Heart left ventricle (tissue), 16 donors: ENCODE measurements at regions not wholly inside any gene's neighbourhood (a gene's known extent, or its start where the extent isn't known, plus 50 kb on each side); places are given as distances from the start of the nearest gene placed in this dataset.
"Not testable (repeated sequence)": the region's sequence is repeated elsewhere in the genome, so short reads cannot be mapped to it uniquely, and the experiment has no call there.

ENCODE experiments used
- ATAC-seq, 4 donors: fragments of 200-7000 bp; cut with Tn5 transposase; one replicate each; pipeline ENCODE4 v1.9.1; 2020 to 2022; ENCODE audit warnings: moderate library complexity in 4 of 4, mild to moderate bottlenecking in 3 of 4, moderate number of reproducible peaks in 1 of 4
- DNase-seq, 5 donors: peaks; one replicate each; pipeline ENCODE4 v3.0.0-alpha.2; 2020
- H3K27ac ChIP-seq, 12 donors: fragments of 200-600 bp; sonication (generic) in 4 of 12; one replicate each; pipeline versions ENCODE4 v1.5.0 to v1.8.0; 2016 to 2022; ENCODE audit warnings: mild to moderate bottlenecking in 2 of 12
- H3K27me3 ChIP-seq, 9 donors: fragments of 200-600 bp; sonication (generic) in 2 of 9; one replicate each; pipeline versions ENCODE4 v1.5.1 to v1.8.0; 2016 to 2022; ENCODE audit warnings: mild to moderate bottlenecking in 3 of 9
- H3K36me3 ChIP-seq, 9 donors: fragments of 200-600 bp; sonication (generic) in 2 of 9; one replicate each; pipeline versions ENCODE4 v1.5.0 to v1.8.0; 2018 to 2022; ENCODE audit warnings: mild to moderate bottlenecking in 2 of 9
- H3K4me1 ChIP-seq, 12 donors: fragments of 200-600 bp; sonication (generic) in 4 of 12; one replicate each; pipeline versions ENCODE4 v1.5.0 to v1.8.0; 2016 to 2022; ENCODE audit warnings: mild to moderate bottlenecking in 3 of 12
- H3K4me3 ChIP-seq, 12 donors: fragments of 200-600 bp; sonication (generic) in 4 of 12; one replicate each; pipeline versions ENCODE4 v1.5.0 to v1.8.0; 2017 to 2022; ENCODE audit warnings: mild to moderate bottlenecking in 9 of 12, moderate library complexity in 4 of 12
- H3K9me3 ChIP-seq, 12 donors: fragments of 200-600 bp; sonication (generic) in 4 of 12; one replicate each; pipeline versions ENCODE4 v1.5.0 to v1.8.0; 2016 to 2022; ENCODE audit warnings: mild to moderate bottlenecking in 1 of 12
- POLR2A ChIP-seq, 2 donors: fragments of 450-650 bp; IDR thresholded peaks; one replicate each; pipeline ENCODE4 v1.6.1; 2017; ENCODE audit warnings: antibody characterized with exemption in 2 of 2, mild to moderate bottlenecking in 2 of 2, moderate library complexity in 2 of 2
- WGBS, 4 donors: extraction: QIAGEN DNeasy Blood & Tissue Kit in 2 of 4; methylation state at CpG; one replicate each; pipeline versions ENCODE4 v1.1.5 to v1.1.7; 2013 to 2018; 5-methylcytosine and 5-hydroxymethylcytosine counted together
- intact Hi-C, 10 donors: fragments of 100-400 bp; cut with DNase I; formaldehyde crosslinking; loops; one replicate each; pipeline versions ENCODE4 v1.11.1 to v1.14.2; 2022
- TF ChIP-seq, protein P1 (sequence below), 12 donors: fragments of 200-600 bp; sonication (generic) in 4 of 12; IDR thresholded peaks; one replicate each; pipeline versions ENCODE4 v1.5.0 to v1.8.0; 2018 to 2022; ENCODE audit warnings: antibody characterized with exemption in 12 of 12, mild to moderate bottlenecking in 5 of 12
- donor health status: ischemic (EF 13 %, LVEDD 7.1; RV severe dilation, severe dysfunction).
- donor health status: healthy with polysubstance abuse.
- donor health status: DM: no; HTN: yes; CAD: no.
- donor health status: DM: no; HTN: no; CAD: no.
- donor health status: ischemic (EF 25% LVEDD 6.9; RV normal size, moderate dysfunction).
- donor health status: ischemic (EF 25% LVEDD 5.7; RV mildly dilated, moderate dysfunction).
- donor health status: healthy.
- donor health status: DM: yes; HTN: yes; CAD: no.
- donor health status: ischemic (EF 35%, LVEDD 5.7; RV mildly dilated, moderate dysfunction).
- donor health status: nonischemic (EF 11% LVEDD 7.7; RV severe dilation, severe dysfunction).
- donor health status: DM: yes; HTN: yes; CAD: no.
- donor health status: PGD.
- donor health status: ischemic (EF 29% LVEDD 5.4; RV normal size, mild dysfunction).
- donor health status: nonischemic (EF 23%, LVEDD 6.1; RV moderate dilation, normal function).

DNA sequence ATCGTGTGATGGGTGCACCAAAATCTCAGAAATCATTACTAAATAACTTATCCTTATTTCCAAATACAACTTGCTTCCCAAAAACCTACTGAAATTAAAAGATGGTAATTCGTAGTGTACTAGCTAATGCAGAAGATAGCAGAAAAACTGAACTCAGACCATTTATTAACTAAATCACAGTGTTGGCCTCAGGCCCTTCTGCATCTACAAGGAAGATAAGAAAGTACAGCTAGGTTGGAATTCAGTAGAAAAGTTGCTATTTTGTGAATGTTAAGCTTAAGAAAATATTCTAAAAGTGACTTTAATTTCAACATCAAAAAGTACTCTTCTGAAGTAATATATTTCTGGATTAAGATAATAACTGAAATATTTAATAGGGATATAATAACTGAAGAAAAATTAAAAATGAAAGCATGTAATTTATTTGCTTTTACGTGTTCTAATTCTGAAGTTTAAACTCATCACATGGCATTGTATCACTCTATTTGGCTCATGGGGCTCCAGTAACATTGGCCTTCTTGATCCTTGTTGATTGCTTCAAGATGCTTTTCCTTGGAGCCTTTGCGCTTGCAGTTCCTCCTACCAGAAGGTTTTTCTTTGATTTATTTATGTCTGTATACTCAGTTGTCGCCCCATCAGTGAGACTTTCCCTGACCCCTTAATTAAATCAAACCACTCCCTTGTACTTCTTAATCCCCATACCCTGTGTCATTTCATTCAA lies 847.9 kb upstream of the ANO3 start:
- WGBS, 4 donors, result 60 to 69% (median 66%) methylated on average over 5 of the region's 5 CpGs
- peaks cover 0 to 4% (median 0%) of the 10 kb centered on the region in 12 donors for H3K4me1 ChIP-seq
- ATAC-seq, result no peak
- no peaks in the 10 kb centered on the region for H3K9me3 ChIP-seq
- H3K27ac ChIP-seq, result no peak overlapping the region
- no peak overlapping the region for H3K4me3 ChIP-seq
- H3K36me3 ChIP-seq, result no peaks in the 10 kb centered on the region
- intact Hi-C loops, result no loop called here
- no peak for TF ChIP-seq POLR2A (IDR thresholded peaks at IDR 0.05)
- TF ChIP-seq, protein P1, sequence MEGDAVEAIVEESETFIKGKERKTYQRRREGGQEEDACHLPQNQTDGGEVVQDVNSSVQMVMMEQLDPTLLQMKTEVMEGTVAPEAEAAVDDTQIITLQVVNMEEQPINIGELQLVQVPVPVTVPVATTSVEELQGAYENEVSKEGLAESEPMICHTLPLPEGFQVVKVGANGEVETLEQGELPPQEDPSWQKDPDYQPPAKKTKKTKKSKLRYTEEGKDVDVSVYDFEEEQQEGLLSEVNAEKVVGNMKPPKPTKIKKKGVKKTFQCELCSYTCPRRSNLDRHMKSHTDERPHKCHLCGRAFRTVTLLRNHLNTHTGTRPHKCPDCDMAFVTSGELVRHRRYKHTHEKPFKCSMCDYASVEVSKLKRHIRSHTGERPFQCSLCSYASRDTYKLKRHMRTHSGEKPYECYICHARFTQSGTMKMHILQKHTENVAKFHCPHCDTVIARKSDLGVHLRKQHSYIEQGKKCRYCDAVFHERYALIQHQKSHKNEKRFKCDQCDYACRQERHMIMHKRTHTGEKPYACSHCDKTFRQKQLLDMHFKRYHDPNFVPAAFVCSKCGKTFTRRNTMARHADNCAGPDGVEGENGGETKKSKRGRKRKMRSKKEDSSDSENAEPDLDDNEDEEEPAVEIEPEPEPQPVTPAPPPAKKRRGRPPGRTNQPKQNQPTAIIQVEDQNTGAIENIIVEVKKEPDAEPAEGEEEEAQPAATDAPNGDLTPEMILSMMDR (IDR thresholded peaks at IDR 0.05), result no peak
- no peaks in the 10 kb centered on the region for H3K27me3 ChIP-seq
- no peak for DNase-seq

DNA sequence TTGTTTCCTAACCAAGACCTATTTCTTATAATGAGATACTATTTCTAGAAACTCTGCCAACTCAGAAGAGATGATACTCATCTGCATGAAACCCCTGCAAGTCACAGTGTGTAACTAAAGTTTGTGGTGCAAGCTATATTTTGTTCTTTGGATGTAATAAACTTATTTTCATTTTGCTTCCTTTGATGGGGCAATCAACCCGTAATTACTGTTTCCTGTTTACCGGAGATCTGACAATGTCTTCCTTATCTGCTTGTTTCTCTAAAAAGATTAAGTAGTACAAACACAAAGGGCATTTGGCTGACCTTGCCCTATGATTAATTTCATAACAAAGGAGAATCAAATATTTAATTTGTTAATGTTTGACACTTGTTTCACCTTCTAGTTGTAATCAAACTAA lies 846.6 kb upstream of the ANO3 start:
- DNase-seq (no peak), ATAC-seq (no peak)
- TF ChIP-seq POLR2A (IDR thresholded peaks at IDR 0.05), result no peak
- TF ChIP-seq, protein P1 (IDR thresholded peaks at IDR 0.05), result no peak
- Histone ChIP-seq H3K9me3 (no peaks in the 10 kb centered on the region), H3K36me3 (no peaks in the 10 kb centered on the region), H3K27me3 (no peaks in the 10 kb centered on the region), H3K4me1 (peaks cover 0 to 4% (median 0%) of the 10 kb centered on the region in 12 donors), H3K4me3 (no peak overlapping the region), H3K27ac (no peak overlapping the region)
- intact Hi-C loops, result no loop called here
- WGBS, 4 donors, result 17 to 28% (median 22%) methylated on average over 2 of the region's 2 CpGs

- ATAC-seq, result not testable (repeated sequence)
These were observed 845.6 kb upstream of the ANO3 start for GRCh38 chr11:25486338-25486737.

DNA sequence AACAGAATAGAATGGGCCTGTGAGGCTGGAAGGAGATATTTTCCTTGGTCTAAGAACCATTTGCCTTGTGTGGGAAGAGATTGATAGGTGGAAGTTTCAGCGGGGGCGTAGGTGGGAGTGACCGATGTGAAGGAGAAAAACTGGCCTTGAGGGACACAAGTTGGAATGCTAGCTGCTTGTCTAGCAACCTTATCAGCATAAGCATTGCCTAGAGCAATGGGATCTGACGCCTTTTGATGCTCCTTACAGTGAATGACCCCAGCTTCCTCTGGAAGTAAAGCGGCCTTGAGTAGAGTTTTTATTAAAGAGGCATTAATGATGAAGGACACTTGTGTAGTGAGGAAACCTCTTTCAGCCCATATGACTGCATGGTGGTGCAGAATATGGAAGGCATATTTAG lies 843.8 kb upstream of the ANO3 start:
- H3K4me3 ChIP-seq, intact Hi-C loops, H3K27ac ChIP-seq, H3K9me3 ChIP-seq, ATAC-seq, DNase-seq, H3K4me1 ChIP-seq, H3K27me3 ChIP-seq, H3K36me3 ChIP-seq: not testable (repeated sequence)
- WGBS, 4 donors, result 42 to 64% (median 54%) methylated on average over 4 to 5 of the region's 5 CpGs

More at GRCh38 chr11:25486338-25486737, 845.6 kb upstream of the ANO3 start:
- H3K27me3 ChIP-seq, H3K4me1 ChIP-seq, intact Hi-C loops, H3K27ac ChIP-seq, H3K36me3 ChIP-seq, H3K4me3 ChIP-seq, H3K9me3 ChIP-seq, DNase-seq: not testable (repeated sequence)
- 54 to 67% (median 63%) methylated on average over 8 of the region's 8 CpGs for WGBS, 4 donors

DNA sequence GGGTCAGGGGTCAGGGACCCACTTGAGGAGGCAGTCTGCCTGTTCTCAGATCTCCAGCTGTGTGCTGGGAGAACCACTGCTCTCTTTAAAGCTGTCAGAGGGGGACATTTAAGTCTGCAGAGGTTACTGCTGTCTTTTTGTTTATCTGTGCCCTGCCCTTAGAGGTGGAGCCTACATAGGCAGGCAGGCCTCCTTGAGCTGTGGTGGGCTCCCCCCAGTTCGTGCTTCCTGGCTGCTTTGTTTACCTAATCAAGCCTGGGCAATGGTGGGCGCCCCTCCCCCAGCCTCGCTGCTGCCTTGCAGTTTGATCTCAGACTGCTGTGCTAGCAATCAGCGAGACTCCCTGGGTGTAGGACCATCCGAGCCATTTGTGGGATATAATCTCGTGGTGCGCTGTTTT lies 830.5 kb upstream of the ANO3 start:
- ATAC-seq, H3K4me3 ChIP-seq, H3K4me1 ChIP-seq, H3K27ac ChIP-seq, H3K27me3 ChIP-seq, H3K9me3 ChIP-seq, H3K36me3 ChIP-seq, intact Hi-C loops, DNase-seq: not testable (repeated sequence)
- WGBS, 4 donors, result 58 to 68% (median 63%) methylated on average over 6 to 7 of the region's 7 CpGs

- 89 to 95% (median 90%) methylated on average over 13 of the region's 13 CpGs for WGBS, 4 donors
- Histone ChIP-seq H3K4me1 (no peaks in the 10 kb centered on the region), H3K27me3 (no peaks in the 10 kb centered on the region), H3K9me3 (peaks cover 0 to 5% (median 0%) of the 10 kb centered on the region in 12 donors), H3K36me3 (no peaks in the 10 kb centered on the region), H3K27ac (no peak overlapping the region), H3K4me3 (no peak overlapping the region)
- DNase-seq, result no peak
- intact Hi-C loops, result loop anchor here in 1 of 10 donors (10.0 kb wide), 1 partner anchor 59 kb away; no protein-coding TSS in a partner anchor
- ATAC-seq, result no peak
- TF ChIP-seq, protein P1 (IDR thresholded peaks at IDR 0.05), result no peak
These were observed 816.4 kb upstream of the ANO3 start for GRCh38 chr11:25515576-25515975.
